ENCODE measurements at regions not wholly inside any gene's neighbourhood (a gene's known extent, or its start where the extent isn't known, plus 50 kb on each side); places are given as distances from the start of the nearest gene placed in this dataset.

- ChIA-PET POLR2A (no interaction called here), CTCF (ENCODE audit: unreplicated experiment) (no interaction called here)
- BruUV-seq (replicated peaks) = no TSS peak
- no peaks in the 10 kb centered on the region for H3K9me2 ChIP-seq (ENCODE audit: insufficient read depth, low read length)
- no peak overlapping the region for H3K4me3 ChIP-seq (ENCODE audit: low read depth, low read length, poor library complexity, severe bottlenecking)
- H3K4me1 ChIP-seq (ENCODE audit: insufficient read depth, low read length, poor library complexity, severe bottlenecking) = no peaks in the 10 kb centered on the region
- no peak for DNase-seq (ENCODE audit: low spot score)
- TF ChIP-seq CTCF (conservative IDR thresholded peaks at IDR 0.05; ENCODE audit: low read length) = no peak
- TF ChIP-seq EZH2phosphoT487 (IDR thresholded peaks at IDR 0.05; ENCODE audit: borderline replicate concordance, low read depth, low read length) = no peak
- H3K36me3 ChIP-seq (ENCODE audit: insufficient read depth, low read length) = no peaks in the 10 kb centered on the region
- no peak overlapping the region for H3K27ac ChIP-seq (ENCODE audit: low read depth, low read length, poor library complexity, severe bottlenecking)
- intact Hi-C loops (cut with micrococcal nuclease; ENCODE audit: unreplicated experiment) = no loop called here
- H3K9me3 ChIP-seq (ENCODE audit: low read length) = no peaks in the 10 kb centered on the region
- no peak overlapping the region for H2AFZ ChIP-seq (ENCODE audit: low read length)
- H3K79me2 ChIP-seq (ENCODE audit: insufficient read depth, low read depth, low read length) = no peaks in the 10 kb centered on the region
- H3K4me2 ChIP-seq (ENCODE audit: low read length) = no peak overlapping the region
- H4K20me1 ChIP-seq (ENCODE audit: insufficient read depth, low read length) = no peaks in the 10 kb centered on the region
Measured at GRCh38 chr11:45726493-45727054, 61.2 kb upstream of the CHST1 start.

GRCh38 chr11:45725776-45726492, 60.5 kb upstream of the CHST1 start:
- no peak overlapping the region for H3K4me3 ChIP-seq (ENCODE audit: low read depth, low read length, poor library complexity, severe bottlenecking)
- no peak overlapping the region for H3K27ac ChIP-seq (ENCODE audit: low read depth, low read length, poor library complexity, severe bottlenecking)
- no peak overlapping the region for H3K4me2 ChIP-seq (ENCODE audit: low read length)
- no peaks in the 10 kb centered on the region for H3K9me3 ChIP-seq (ENCODE audit: low read length)
- no peaks in the 10 kb centered on the region for H3K79me2 ChIP-seq (ENCODE audit: insufficient read depth, low read depth, low read length)
- intact Hi-C loops (cut with micrococcal nuclease; ENCODE audit: unreplicated experiment) = no loop called here
- ChIA-PET POLR2A (no interaction called here), CTCF (ENCODE audit: unreplicated experiment) (no interaction called here)
- DNase-seq (ENCODE audit: low spot score) = no peak
- no peak overlapping the region for H2AFZ ChIP-seq (ENCODE audit: low read length)
- H3K9me2 ChIP-seq (ENCODE audit: insufficient read depth, low read length) = no peaks in the 10 kb centered on the region
- H4K20me1 ChIP-seq (ENCODE audit: insufficient read depth, low read length) = no peaks in the 10 kb centered on the region
- no TSS peak for BruUV-seq (replicated peaks)
- H3K4me1 ChIP-seq (ENCODE audit: insufficient read depth, low read length, poor library complexity, severe bottlenecking) = no peaks in the 10 kb centered on the region
- no peaks in the 10 kb centered on the region for H3K36me3 ChIP-seq (ENCODE audit: insufficient read depth, low read length)
- TF ChIP-seq EZH2phosphoT487 (IDR thresholded peaks at IDR 0.05; ENCODE audit: borderline replicate concordance, low read depth, low read length) (no peak), CTCF (conservative IDR thresholded peaks at IDR 0.05; ENCODE audit: low read length) (no peak)

GRCh38 chr11:45725121-45725520, 59.7 kb upstream of the CHST1 start:
- no peaks in the 10 kb centered on the region for H3K79me2 ChIP-seq (ENCODE audit: insufficient read depth, low read depth, low read length)
- intact Hi-C loops (cut with micrococcal nuclease; ENCODE audit: unreplicated experiment) = no loop called here
- H4K20me1 ChIP-seq (ENCODE audit: insufficient read depth, low read length) = no peaks in the 10 kb centered on the region
- H2AFZ ChIP-seq (ENCODE audit: low read length) = no peak overlapping the region
- CTCF ChIA-PET (ENCODE audit: unreplicated experiment) = no interaction called here
- no peak overlapping the region for H3K27ac ChIP-seq (ENCODE audit: low read depth, low read length, poor library complexity, severe bottlenecking)
- no peaks in the 10 kb centered on the region for H3K9me2 ChIP-seq (ENCODE audit: insufficient read depth, low read length)
- no peaks in the 10 kb centered on the region for H3K9me3 ChIP-seq (ENCODE audit: low read length)
- H3K36me3 ChIP-seq (ENCODE audit: insufficient read depth, low read length) = no peaks in the 10 kb centered on the region
- BruUV-seq (replicated peaks) = no TSS peak
- H3K4me2 ChIP-seq (ENCODE audit: low read length) = no peak overlapping the region
- H3K4me1 ChIP-seq (ENCODE audit: insufficient read depth, low read length, poor library complexity, severe bottlenecking) = no peaks in the 10 kb centered on the region
- TF ChIP-seq CTCF (conservative IDR thresholded peaks at IDR 0.05; ENCODE audit: low read length) (no peak), EZH2phosphoT487 (IDR thresholded peaks at IDR 0.05; ENCODE audit: borderline replicate concordance, low read depth, low read length) (no peak)
- DNase-seq (ENCODE audit: low spot score) = no peak
- POLR2A ChIA-PET = no interaction called here
- H3K4me3 ChIP-seq (ENCODE audit: low read depth, low read length, poor library complexity, severe bottlenecking) = no peak overlapping the region
